GM23338 (cell line): ENCODE measurements at regions not wholly inside any gene's neighbourhood (a gene's known extent, or its start where the extent isn't known, plus 50 kb on each side); places are given as distances from the start of the nearest gene placed in this dataset.

ENCODE experiments used
- ATAC-seq: fragments of 200-7000 bp; cut with Tn5 transposase; 3 replicates; pipeline ENCODE4 v1.9.1; 2020
- DNase-seq: peaks from one replicate; pipeline ENCODE4 v3.0.0-alpha.2; 2015; ENCODE audit warnings: low spot score
- H2AFZ ChIP-seq: fragments of 200-600 bp; sonication (generic); 2 replicates; pipeline ENCODE4 v1.8.0; 2016; ENCODE audit warnings: antibody characterized with exemption, mild to moderate bottlenecking, moderate library complexity
- H3F3A ChIP-seq: fragments of 200-600 bp; sonication (generic); replicated peaks from 2 replicates; pipeline ENCODE4 v1.8.0; 2017; ENCODE audit warnings: antibody characterized with exemption, mixed run types, low read depth
- H3K27ac ChIP-seq: fragments of 200-600 bp; sonication (generic); 2 replicates; pipeline ENCODE4 v1.6.1; 2016; ENCODE audit warnings: low read depth
- H3K27me3 ChIP-seq: fragments of 200-600 bp; sonication (generic); 2 replicates; pipeline ENCODE4 v1.8.0; 2016; ENCODE audit warnings: mild to moderate bottlenecking, mixed run types, moderate library complexity; ENCODE audit not compliant: insufficient read depth
- H3K36me3 ChIP-seq: fragments of 200-600 bp; sonication (generic); 2 replicates; pipeline ENCODE4 v1.8.0; 2016; ENCODE audit warnings: mild to moderate bottlenecking; ENCODE audit not compliant: insufficient read depth
- H3K4me1 ChIP-seq: fragments of 200-600 bp; sonication (generic); 2 replicates; pipeline ENCODE4 v1.8.0; 2016; ENCODE audit warnings: mild to moderate bottlenecking, moderate library complexity; ENCODE audit not compliant: insufficient read depth
- H3K4me2 ChIP-seq: fragments of 200-600 bp; sonication (generic); 2 replicates; pipeline ENCODE4 v1.7.1; 2017; ENCODE audit warnings: mixed run types
- H3K4me3 ChIP-seq: fragments of 200-600 bp; sonication (generic); 2 replicates; pipeline ENCODE4 v1.6.1; 2016; ENCODE audit warnings: mixed run types
- H3K79me2 ChIP-seq: fragments of 200-600 bp; sonication (generic); replicated peaks from 2 replicates; pipeline ENCODE4 v1.8.0; 2017; ENCODE audit warnings: mild to moderate bottlenecking; ENCODE audit not compliant: insufficient read depth
- H3K9me2 ChIP-seq: fragments of 200-600 bp; sonication (generic); 2 replicates; pipeline ENCODE4 v1.8.0; 2017; ENCODE audit not compliant: insufficient read depth
- H4K20me1 ChIP-seq: fragments of 200-600 bp; sonication (generic); replicated peaks from 2 replicates; pipeline ENCODE4 v1.8.0; 2017; ENCODE audit warnings: mild to moderate bottlenecking; ENCODE audit not compliant: insufficient read depth
- H3K27ac Mint-ChIP-seq: 2 replicates; pipeline ENCODE4 v1.8.0; 2020; ENCODE audit warnings: inconsistent platforms, mild to moderate bottlenecking, moderate library complexity, mixed read lengths
- H3K27me3 Mint-ChIP-seq: 3 replicates; pipeline ENCODE4 v1.8.0; 2022; ENCODE audit warnings: low read depth, mild to moderate bottlenecking, moderate library complexity, mixed read lengths, inconsistent platforms; ENCODE audit not compliant: insufficient read depth, poor library complexity
- H3K36me3 Mint-ChIP-seq: 3 replicates; pipeline ENCODE4 v1.8.0; 2021; ENCODE audit warnings: low read depth, mild to moderate bottlenecking, inconsistent platforms, moderate library complexity, mixed read lengths
- H3K4me1 Mint-ChIP-seq: 3 replicates; pipeline ENCODE4 v1.8.0; 2020; ENCODE audit warnings: mild to moderate bottlenecking, inconsistent platforms, mixed read lengths
- H3K4me3 Mint-ChIP-seq: 3 replicates; pipeline ENCODE4 v1.8.0; 2021; ENCODE audit warnings: moderate library complexity, mild to moderate bottlenecking, inconsistent platforms, mixed read lengths
- H3K9me3 Mint-ChIP-seq: 3 replicates; pipeline ENCODE4 v1.8.0; 2020; ENCODE audit warnings: moderate library complexity, mild to moderate bottlenecking, inconsistent platforms, mixed read lengths
- CREB1 ChIP-seq: fragments of 250-450 bp; sonication (Bioruptor Pico); IDR thresholded peaks from 2 replicates; pipeline ENCODE4 v1.5.0; 2020; ENCODE audit warnings: low read depth, mild to moderate bottlenecking, moderate library complexity
- EZH2phosphoT487 ChIP-seq: fragments of 200-600 bp; sonication (generic); IDR thresholded peaks from one replicate; pipeline ENCODE4 v1.8.1; 2018; ENCODE audit warnings: antibody characterized with exemption; ENCODE audit not compliant: unreplicated experiment
- JUNB ChIP-seq: IDR thresholded peaks from one replicate; pipeline ENCODE4 v1.6.1; 2016; ENCODE audit warnings: antibody characterized with exemption; ENCODE audit not compliant: unreplicated experiment
- NANOG ChIP-seq: IDR thresholded peaks from 2 replicates; pipeline ENCODE4 v1.6.1; 2016; ENCODE audit warnings: antibody characterized with exemption, borderline replicate concordance
- POLR2AphosphoS5 ChIP-seq: IDR thresholded peaks from 2 replicates; pipeline ENCODE4 v1.6.1; 2016; ENCODE audit warnings: antibody characterized with exemption, low read depth
- STAT1 ChIP-seq: IDR thresholded peaks from one replicate; pipeline ENCODE4 v1.6.1; 2016; ENCODE audit warnings: antibody characterized with exemption; ENCODE audit not compliant: unreplicated experiment
- ZNF114 ChIP-seq: fragments of 250-450 bp; sonication (Bioruptor Pico); IDR thresholded peaks from 2 replicates; pipeline ENCODE4 v1.5.0; 2020; ENCODE audit warnings: mild to moderate bottlenecking, moderate library complexity
- TF ChIP-seq, protein P1 (sequence below): IDR thresholded peaks from one replicate; pipeline ENCODE4 v1.6.1; 2018; ENCODE audit warnings: antibody characterized with exemption; ENCODE audit not compliant: unreplicated experiment
- TF ChIP-seq, protein P2 (sequence below): IDR thresholded peaks from 2 replicates; pipeline ENCODE4 v1.6.1; 2016; ENCODE audit warnings: antibody characterized with exemption
- TF ChIP-seq, protein P3 (sequence below): fragments of 250-450 bp; sonication (Bioruptor Pico); IDR thresholded peaks from 2 replicates; pipeline ENCODE4 v1.5.0; 2020; ENCODE audit warnings: mild to moderate bottlenecking, moderate library complexity
- TF ChIP-seq, protein P4 (sequence below), 2 experiments: fragments of 200-600 bp in 1 of 2; sonication (generic) in 1 of 2; conservative IDR thresholded peaks; 2 replicates each; pipeline versions ENCODE4 v1.5.1 to v1.6.1; 2016 to 2017; ENCODE audit warnings: antibody characterized with exemption in 2 of 2, low read depth in 2 of 2, mild to moderate bottlenecking in 2 of 2, moderate library complexity in 1 of 2

DNA sequence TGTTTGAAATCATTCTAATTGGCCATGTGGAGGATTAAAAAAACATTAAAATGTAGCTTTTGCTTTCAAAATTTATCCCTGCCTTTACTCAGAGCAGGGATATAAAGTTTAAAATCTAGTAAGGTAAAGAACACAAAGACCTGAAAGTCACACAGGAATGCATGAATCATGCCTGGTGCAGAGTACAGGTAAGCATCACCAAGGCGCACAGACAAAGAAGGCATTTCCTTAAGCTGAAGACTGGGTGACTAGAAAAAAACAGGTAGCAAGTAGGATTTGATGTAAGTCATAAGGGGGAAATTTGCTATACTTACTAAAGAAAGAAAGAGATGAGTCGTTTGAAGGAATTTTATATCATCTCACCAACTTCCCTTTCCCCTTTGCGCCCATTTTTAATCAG, 405.6 kb downstream of the GXYLT1 start (continued):
- TF ChIP-seq, protein P1, sequence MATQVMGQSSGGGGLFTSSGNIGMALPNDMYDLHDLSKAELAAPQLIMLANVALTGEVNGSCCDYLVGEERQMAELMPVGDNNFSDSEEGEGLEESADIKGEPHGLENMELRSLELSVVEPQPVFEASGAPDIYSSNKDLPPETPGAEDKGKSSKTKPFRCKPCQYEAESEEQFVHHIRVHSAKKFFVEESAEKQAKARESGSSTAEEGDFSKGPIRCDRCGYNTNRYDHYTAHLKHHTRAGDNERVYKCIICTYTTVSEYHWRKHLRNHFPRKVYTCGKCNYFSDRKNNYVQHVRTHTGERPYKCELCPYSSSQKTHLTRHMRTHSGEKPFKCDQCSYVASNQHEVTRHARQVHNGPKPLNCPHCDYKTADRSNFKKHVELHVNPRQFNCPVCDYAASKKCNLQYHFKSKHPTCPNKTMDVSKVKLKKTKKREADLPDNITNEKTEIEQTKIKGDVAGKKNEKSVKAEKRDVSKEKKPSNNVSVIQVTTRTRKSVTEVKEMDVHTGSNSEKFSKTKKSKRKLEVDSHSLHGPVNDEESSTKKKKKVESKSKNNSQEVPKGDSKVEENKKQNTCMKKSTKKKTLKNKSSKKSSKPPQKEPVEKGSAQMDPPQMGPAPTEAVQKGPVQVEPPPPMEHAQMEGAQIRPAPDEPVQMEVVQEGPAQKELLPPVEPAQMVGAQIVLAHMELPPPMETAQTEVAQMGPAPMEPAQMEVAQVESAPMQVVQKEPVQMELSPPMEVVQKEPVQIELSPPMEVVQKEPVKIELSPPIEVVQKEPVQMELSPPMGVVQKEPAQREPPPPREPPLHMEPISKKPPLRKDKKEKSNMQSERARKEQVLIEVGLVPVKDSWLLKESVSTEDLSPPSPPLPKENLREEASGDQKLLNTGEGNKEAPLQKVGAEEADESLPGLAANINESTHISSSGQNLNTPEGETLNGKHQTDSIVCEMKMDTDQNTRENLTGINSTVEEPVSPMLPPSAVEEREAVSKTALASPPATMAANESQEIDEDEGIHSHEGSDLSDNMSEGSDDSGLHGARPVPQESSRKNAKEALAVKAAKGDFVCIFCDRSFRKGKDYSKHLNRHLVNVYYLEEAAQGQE, result no peak
- TF ChIP-seq JUNB (no peak), NANOG (no peak), POLR2AphosphoS5 (no peak)
- TF ChIP-seq, protein P2, sequence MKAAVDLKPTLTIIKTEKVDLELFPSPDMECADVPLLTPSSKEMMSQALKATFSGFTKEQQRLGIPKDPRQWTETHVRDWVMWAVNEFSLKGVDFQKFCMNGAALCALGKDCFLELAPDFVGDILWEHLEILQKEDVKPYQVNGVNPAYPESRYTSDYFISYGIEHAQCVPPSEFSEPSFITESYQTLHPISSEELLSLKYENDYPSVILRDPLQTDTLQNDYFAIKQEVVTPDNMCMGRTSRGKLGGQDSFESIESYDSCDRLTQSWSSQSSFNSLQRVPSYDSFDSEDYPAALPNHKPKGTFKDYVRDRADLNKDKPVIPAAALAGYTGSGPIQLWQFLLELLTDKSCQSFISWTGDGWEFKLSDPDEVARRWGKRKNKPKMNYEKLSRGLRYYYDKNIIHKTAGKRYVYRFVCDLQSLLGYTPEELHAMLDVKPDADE, result no peak

DNA sequence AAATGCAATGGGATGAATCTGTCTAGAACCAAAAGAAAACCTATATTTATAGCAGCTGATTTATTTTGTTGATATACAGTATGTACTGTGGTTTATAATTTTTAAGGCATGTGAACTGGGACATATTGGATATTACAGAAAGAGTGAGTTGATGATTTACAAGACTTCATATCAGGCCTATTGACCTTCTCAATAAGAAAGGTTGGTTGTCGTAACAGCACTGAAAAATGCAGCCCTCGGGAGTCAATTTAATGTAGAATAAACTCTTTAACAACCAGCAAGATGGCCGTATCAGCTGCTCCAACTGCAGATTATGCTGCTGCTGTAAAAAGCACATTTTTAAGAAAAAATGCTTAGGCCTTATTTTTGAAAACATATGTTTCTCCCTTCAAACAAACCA, 407.3 kb downstream of the GXYLT1 start:
- Histone ChIP-seq H2AFZ (no peak overlapping the region), H3K27me3 (no peaks in the 10 kb centered on the region), H3K79me2 (no peaks in the 10 kb centered on the region), H3K27ac (no peak overlapping the region), H3K36me3 (no peaks in the 10 kb centered on the region), H3K4me2 (no peak overlapping the region), H3K4me1 (no peaks in the 10 kb centered on the region; the same call in 1 of the 2 replicates), H3K4me3 (no peak overlapping the region), H3K9me2 (0 out of 2 replicates have a peak, but pooled peaks cover 2% of the 10 kb centered on the region), H4K20me1 (no peaks in the 10 kb centered on the region), H3F3A (no peaks in the 10 kb centered on the region)
- DNase-seq (no peak), ATAC-seq (no peak)
- Mint-ChIP-seq H3K4me3 (no peak overlapping the region), H3K27ac (no peak overlapping the region), H3K27me3 (peaks cover 2% of the 10 kb centered on the region), H3K4me1 (peaks cover 7% of the 10 kb centered on the region), H3K36me3 (peaks cover 2% of the 10 kb centered on the region; the same call in 1 of the 3 replicates), H3K9me3 (peaks cover 8% of the 10 kb centered on the region)
- TF ChIP-seq EZH2phosphoT487, result no peak
- no peak for TF ChIP-seq CREB1 (CRISPR knock-in tag)
- no peak for TF ChIP-seq NANOG
- no peak for TF ChIP-seq STAT1
- TF ChIP-seq, protein P3, sequence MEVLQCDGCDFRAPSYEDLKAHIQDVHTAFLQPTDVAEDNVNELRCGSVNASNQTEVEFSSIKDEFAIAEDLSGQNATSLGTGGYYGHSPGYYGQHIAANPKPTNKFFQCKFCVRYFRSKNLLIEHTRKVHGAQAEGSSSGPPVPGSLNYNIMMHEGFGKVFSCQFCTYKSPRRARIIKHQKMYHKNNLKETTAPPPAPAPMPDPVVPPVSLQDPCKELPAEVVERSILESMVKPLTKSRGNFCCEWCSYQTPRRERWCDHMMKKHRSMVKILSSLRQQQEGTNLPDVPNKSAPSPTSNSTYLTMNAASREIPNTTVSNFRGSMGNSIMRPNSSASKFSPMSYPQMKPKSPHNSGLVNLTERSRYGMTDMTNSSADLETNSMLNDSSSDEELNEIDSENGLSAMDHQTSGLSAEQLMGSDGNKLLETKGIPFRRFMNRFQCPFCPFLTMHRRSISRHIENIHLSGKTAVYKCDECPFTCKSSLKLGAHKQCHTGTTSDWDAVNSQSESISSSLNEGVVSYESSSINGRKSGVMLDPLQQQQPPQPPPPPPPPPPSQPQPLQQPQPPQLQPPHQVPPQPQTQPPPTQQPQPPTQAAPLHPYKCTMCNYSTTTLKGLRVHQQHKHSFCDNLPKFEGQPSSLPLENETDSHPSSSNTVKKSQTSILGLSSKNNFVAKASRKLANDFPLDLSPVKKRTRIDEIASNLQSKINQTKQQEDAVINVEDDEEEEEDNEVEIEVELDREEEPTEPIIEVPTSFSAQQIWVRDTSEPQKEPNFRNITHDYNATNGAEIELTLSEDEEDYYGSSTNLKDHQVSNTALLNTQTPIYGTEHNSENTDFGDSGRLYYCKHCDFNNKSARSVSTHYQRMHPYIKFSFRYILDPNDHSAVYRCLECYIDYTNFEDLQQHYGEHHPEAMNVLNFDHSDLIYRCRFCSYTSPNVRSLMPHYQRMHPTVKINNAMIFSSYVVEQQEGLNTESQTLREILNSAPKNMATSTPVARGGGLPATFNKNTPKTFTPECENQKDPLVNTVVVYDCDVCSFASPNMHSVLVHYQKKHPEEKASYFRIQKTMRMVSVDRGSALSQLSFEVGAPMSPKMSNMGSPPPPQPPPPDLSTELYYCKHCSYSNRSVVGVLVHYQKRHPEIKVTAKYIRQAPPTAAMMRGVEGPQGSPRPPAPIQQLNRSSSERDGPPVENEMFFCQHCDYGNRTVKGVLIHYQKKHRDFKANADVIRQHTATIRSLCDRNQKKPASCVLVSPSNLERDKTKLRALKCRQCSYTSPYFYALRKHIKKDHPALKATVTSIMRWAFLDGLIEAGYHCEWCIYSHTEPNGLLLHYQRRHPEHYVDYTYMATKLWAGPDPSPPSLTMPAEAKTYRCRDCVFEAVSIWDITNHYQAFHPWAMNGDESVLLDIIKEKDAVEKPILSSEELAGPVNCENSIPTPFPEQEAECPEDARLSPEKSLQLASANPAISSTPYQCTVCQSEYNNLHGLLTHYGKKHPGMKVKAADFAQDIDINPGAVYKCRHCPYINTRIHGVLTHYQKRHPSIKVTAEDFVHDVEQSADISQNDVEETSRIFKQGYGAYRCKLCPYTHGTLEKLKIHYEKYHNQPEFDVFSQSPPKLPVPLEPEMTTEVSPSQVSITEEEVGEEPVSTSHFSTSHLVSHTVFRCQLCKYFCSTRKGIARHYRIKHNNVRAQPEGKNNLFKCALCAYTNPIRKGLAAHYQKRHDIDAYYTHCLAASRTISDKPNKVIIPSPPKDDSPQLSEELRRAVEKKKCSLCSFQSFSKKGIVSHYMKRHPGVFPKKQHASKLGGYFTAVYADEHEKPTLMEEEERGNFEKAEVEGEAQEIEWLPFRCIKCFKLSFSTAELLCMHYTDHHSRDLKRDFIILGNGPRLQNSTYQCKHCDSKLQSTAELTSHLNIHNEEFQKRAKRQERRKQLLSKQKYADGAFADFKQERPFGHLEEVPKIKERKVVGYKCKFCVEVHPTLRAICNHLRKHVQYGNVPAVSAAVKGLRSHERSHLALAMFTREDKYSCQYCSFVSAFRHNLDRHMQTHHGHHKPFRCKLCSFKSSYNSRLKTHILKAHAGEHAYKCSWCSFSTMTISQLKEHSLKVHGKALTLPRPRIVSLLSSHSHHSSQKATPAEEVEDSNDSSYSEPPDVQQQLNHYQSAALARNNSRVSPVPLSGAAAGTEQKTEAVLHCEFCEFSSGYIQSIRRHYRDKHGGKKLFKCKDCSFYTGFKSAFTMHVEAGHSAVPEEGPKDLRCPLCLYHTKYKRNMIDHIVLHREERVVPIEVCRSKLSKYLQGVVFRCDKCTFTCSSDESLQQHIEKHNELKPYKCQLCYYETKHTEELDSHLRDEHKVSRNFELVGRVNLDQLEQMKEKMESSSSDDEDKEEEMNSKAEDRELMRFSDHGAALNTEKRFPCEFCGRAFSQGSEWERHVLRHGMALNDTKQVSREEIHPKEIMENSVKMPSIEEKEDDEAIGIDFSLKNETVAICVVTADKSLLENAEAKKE (CRISPR knock-in tag), result no peak
- TF ChIP-seq, protein P4, sequence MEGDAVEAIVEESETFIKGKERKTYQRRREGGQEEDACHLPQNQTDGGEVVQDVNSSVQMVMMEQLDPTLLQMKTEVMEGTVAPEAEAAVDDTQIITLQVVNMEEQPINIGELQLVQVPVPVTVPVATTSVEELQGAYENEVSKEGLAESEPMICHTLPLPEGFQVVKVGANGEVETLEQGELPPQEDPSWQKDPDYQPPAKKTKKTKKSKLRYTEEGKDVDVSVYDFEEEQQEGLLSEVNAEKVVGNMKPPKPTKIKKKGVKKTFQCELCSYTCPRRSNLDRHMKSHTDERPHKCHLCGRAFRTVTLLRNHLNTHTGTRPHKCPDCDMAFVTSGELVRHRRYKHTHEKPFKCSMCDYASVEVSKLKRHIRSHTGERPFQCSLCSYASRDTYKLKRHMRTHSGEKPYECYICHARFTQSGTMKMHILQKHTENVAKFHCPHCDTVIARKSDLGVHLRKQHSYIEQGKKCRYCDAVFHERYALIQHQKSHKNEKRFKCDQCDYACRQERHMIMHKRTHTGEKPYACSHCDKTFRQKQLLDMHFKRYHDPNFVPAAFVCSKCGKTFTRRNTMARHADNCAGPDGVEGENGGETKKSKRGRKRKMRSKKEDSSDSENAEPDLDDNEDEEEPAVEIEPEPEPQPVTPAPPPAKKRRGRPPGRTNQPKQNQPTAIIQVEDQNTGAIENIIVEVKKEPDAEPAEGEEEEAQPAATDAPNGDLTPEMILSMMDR (conservative IDR thresholded peaks at IDR 0.05; ENCODE audit: low read depth in 2 of 2), result no peak
- no peak for TF ChIP-seq JUNB
- TF ChIP-seq, protein P2, result no peak
- no peak for TF ChIP-seq ZNF114 (CRISPR knock-in tag)
